Cardiac muscle cell (in vitro differentiated cells and primary cell): ENCODE measurements at regions not wholly inside any gene's neighbourhood (a gene's known extent, or its start where the extent isn't known, plus 50 kb on each side); places are given as distances from the start of the nearest gene placed in this dataset.

ENCODE experiments used
- DNase-seq, 2 donors: peaks; one replicate each; pipeline versions ENCODE4 v3.0.0 to v3.0.0-alpha.2; 2010 to 2017; ENCODE audit warnings: low read depth in 1 of 2, low spot score in 1 of 2
- H3K27ac ChIP-seq: fragments of 200-600 bp; sonication (generic); 2 replicates; pipeline ENCODE4 v1.5.1; 2016
- H3K27me3 ChIP-seq: fragments of 200-600 bp; sonication (generic); 2 replicates; pipeline ENCODE4 v1.6.0; 2016; ENCODE audit warnings: control low read depth
- H3K36me3 ChIP-seq: fragments of 200-600 bp; sonication (generic); 2 replicates; pipeline ENCODE4 v1.5.1; 2016; ENCODE audit warnings: control low read depth
- H3K4me1 ChIP-seq: fragments of 200-600 bp; sonication (generic); 2 replicates; pipeline ENCODE4 v1.8.1; 2017; ENCODE audit warnings: low read depth, mild to moderate bottlenecking, mixed run types
- H3K4me3 ChIP-seq: fragments of 200-600 bp; sonication (generic); 2 replicates; pipeline ENCODE4 v1.5.1; 2016; ENCODE audit warnings: mild to moderate bottlenecking
- H3K9me3 ChIP-seq: fragments of 200-600 bp; sonication (generic); 2 replicates; pipeline ENCODE4 v1.5.1; 2017; ENCODE audit warnings: low read depth, mild to moderate bottlenecking, control low read depth
- CTCF ChIP-seq: IDR thresholded peaks from 2 replicates; pipeline ENCODE4 v1.5.1; 2012; ENCODE audit warnings: low read depth, mild to moderate bottlenecking, low read length

DNA sequence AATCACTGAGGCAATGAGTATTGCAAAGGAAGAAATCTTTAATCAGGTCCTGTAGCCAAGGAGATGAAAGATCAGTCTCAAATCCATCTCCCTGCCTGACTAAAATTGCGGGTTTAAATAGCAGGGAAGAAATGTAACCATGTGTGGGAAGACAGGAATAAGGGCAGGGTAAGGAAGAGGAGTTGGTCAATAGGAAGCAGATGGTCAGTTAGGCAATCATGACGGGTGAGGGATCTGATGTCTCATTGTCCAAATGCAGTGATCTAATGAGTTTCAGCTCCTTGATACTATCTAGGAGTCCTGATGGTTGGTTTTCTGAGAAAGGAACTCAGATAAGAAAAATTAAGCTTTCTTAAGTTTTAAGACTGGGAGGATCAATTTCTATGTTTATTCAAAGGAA lies 200.8 kb downstream of the SPATA18 start:
- DNase-seq = no peak
- no peak overlapping the region for H3K27ac ChIP-seq
- H3K36me3 ChIP-seq = no peaks in the 10 kb centered on the region
- no peaks in the 10 kb centered on the region for H3K27me3 ChIP-seq
- H3K9me3 ChIP-seq = no peaks in the 10 kb centered on the region
- no peak for TF ChIP-seq CTCF
- peaks cover 9% of the 10 kb centered on the region for H3K4me1 ChIP-seq
- no peak overlapping the region for H3K4me3 ChIP-seq

DNA sequence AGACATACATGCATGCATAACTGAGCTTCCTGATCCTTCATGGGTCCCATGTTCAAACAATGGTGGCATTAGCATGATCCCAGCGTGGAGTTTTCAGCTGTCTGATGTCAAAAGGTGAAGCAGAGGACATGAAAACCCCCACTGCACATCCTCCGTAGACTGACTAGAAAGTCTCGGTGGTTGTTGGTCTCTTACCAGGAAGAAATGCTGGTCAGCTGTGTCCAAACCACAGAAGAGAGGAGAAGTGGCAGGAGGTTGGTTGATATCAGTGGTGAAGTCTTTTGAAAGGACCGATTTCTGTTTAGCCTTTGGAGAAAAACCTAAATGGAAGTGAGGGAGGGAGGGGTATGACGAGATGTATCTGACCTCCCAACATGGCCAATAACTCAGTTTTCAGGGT lies 201.9 kb downstream of the SPATA18 start:
- H3K4me1 ChIP-seq = peaks cover 12% of the 10 kb centered on the region
- TF ChIP-seq CTCF = no peak
- H3K36me3 ChIP-seq = no peaks in the 10 kb centered on the region
- DNase-seq = no peak
- no peaks in the 10 kb centered on the region for H3K27me3 ChIP-seq
- H3K27ac ChIP-seq = no peak overlapping the region
- H3K9me3 ChIP-seq = no peaks in the 10 kb centered on the region
- H3K4me3 ChIP-seq = no peak overlapping the region

DNA sequence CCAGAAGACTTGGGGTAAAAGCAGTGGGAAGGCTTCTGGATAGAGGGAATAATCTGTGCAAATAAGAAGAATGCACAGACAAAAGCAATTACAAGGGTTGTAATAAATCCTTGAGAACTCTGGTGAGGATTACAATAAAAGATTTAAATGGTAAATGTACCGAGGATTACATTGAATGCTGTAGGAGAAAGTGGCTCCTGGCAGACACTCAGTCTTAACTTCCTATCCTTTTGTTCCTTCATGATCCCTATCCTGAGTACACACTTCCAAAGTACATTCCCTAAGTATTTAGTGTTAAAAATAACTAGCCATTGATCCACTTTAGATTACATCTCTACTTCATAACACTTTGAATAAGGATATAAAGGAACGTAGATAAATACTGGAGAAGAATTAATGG lies 205.4 kb downstream of the SPATA18 start:
- no peak overlapping the region for H3K27ac ChIP-seq
- H3K4me3 ChIP-seq = no peak overlapping the region
- peaks cover 19% of the 10 kb centered on the region for H3K4me1 ChIP-seq
- H3K36me3 ChIP-seq = no peaks in the 10 kb centered on the region
- H3K9me3 ChIP-seq = no peaks in the 10 kb centered on the region
- TF ChIP-seq CTCF = no peak
- no peak for DNase-seq
- no peaks in the 10 kb centered on the region for H3K27me3 ChIP-seq

- no peak for TF ChIP-seq CTCF
- no peak overlapping the region for H3K27ac ChIP-seq
- no peak overlapping the region for H3K4me3 ChIP-seq
- DNase-seq = no peak
- H3K9me3 ChIP-seq = no peaks in the 10 kb centered on the region
- peaks cover 19% of the 10 kb centered on the region for H3K4me1 ChIP-seq
- no peaks in the 10 kb centered on the region for H3K36me3 ChIP-seq
- H3K27me3 ChIP-seq = no peaks in the 10 kb centered on the region
Observed at GRCh38 chr4:52259978-52260377, 208.9 kb downstream of the SPATA18 start.

GRCh38 chr4:52260514-52261210 lies 209.6 kb downstream of the SPATA18 start:
- DNase-seq = peak in 1 of 2 donors; percentile 14
- H3K9me3 ChIP-seq = no peaks in the 10 kb centered on the region
- H3K27ac ChIP-seq = no peak overlapping the region
- no peak for TF ChIP-seq CTCF
- no peak overlapping the region for H3K4me3 ChIP-seq
- no peaks in the 10 kb centered on the region for H3K36me3 ChIP-seq
- peaks cover 19% of the 10 kb centered on the region for H3K4me1 ChIP-seq
- H3K27me3 ChIP-seq = no peaks in the 10 kb centered on the region
